Ishikawa (cell line): ENCODE measurements at regions not wholly inside any gene's neighbourhood (a gene's known extent, or its start where the extent isn't known, plus 50 kb on each side); places are given as distances from the start of the nearest gene placed in this dataset.

Experiments
- CEBPB ChIP-seq: IDR thresholded peaks from 2 replicates; pipeline ENCODE4 v1.6.1; 2012
- CREB1 ChIP-seq: IDR thresholded peaks from 2 replicates; pipeline ENCODE4 v1.6.1; 2012; ENCODE audit warnings: low read depth
- EGR1 ChIP-seq: IDR thresholded peaks from 2 replicates; pipeline ENCODE4 v1.6.1; 2012
- EP300 ChIP-seq: IDR thresholded peaks from 2 replicates; pipeline ENCODE4 v1.6.1; 2012; ENCODE audit warnings: borderline replicate concordance
- FOXM1 ChIP-seq: IDR thresholded peaks from 2 replicates; pipeline ENCODE4 v1.6.1; 2012; ENCODE audit warnings: low read depth, borderline replicate concordance
- NFIC ChIP-seq: IDR thresholded peaks from 2 replicates; pipeline ENCODE4 v1.6.1; 2012
- RAD21 ChIP-seq: IDR thresholded peaks from 2 replicates; pipeline ENCODE4 v1.6.1; 2012; ENCODE audit warnings: low read depth
- TAF1 ChIP-seq: IDR thresholded peaks from 2 replicates; pipeline ENCODE4 v1.6.1; 2012; ENCODE audit warnings: low read depth, mild to moderate bottlenecking
- TCF12 ChIP-seq: IDR thresholded peaks from 2 replicates; pipeline ENCODE4 v1.6.1; 2012; ENCODE audit warnings: low read depth
- TEAD4 ChIP-seq: IDR thresholded peaks from 2 replicates; pipeline ENCODE4 v1.6.1; 2012
- YY1 ChIP-seq: IDR thresholded peaks from 2 replicates; pipeline ENCODE4 v1.6.1; 2012; ENCODE audit warnings: low read depth
- ZBTB7A ChIP-seq: IDR thresholded peaks from 2 replicates; pipeline ENCODE4 v1.6.1; 2012; ENCODE audit warnings: low read depth
- TF ChIP-seq, protein P1 (sequence below): IDR thresholded peaks from 2 replicates; pipeline ENCODE4 v1.6.1; 2012
- TF ChIP-seq, protein P2 (sequence below): IDR thresholded peaks from 2 replicates; pipeline ENCODE4 v1.6.1; 2012; ENCODE audit warnings: low read depth, mild to moderate bottlenecking
- TF ChIP-seq, protein P3 (sequence below): IDR thresholded peaks from 2 replicates; pipeline ENCODE4 v1.6.1; 2012

DNA sequence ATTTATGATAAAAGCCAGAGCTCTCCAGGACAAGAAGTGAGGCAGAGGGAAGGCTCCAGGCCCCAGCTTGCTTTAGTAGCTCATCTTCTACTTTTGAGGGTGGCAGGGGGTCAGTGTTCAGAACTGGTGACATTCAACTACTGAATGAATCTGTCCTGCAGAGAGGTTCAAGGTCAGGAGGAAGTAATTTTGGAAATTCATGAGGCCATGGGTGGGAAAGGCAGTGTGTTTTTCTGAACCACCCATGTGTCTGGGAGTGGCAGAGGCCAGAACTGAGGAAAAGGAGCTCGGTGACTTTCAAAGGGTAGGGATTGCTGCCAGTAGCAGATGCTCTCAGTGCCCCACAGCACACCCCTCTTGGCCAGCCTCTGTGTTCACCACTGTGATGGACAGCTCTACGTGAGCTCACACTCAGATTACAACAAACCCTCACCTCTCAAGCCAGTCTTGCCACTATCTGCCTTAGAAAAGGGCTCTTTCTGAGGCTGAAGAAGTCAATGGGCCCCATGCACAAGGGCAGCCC lies 571.2 kb downstream of the RAB28 start:
- TF ChIP-seq, protein P1, sequence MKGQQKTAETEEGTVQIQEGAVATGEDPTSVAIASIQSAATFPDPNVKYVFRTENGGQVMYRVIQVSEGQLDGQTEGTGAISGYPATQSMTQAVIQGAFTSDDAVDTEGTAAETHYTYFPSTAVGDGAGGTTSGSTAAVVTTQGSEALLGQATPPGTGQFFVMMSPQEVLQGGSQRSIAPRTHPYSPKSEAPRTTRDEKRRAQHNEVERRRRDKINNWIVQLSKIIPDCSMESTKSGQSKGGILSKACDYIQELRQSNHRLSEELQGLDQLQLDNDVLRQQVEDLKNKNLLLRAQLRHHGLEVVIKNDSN = no peak
- no peak for TF ChIP-seq TCF12
- TF ChIP-seq TAF1 = no peak
- TF ChIP-seq ZBTB7A = no peak
- no peak for TF ChIP-seq TEAD4
- TF ChIP-seq, protein P2, sequence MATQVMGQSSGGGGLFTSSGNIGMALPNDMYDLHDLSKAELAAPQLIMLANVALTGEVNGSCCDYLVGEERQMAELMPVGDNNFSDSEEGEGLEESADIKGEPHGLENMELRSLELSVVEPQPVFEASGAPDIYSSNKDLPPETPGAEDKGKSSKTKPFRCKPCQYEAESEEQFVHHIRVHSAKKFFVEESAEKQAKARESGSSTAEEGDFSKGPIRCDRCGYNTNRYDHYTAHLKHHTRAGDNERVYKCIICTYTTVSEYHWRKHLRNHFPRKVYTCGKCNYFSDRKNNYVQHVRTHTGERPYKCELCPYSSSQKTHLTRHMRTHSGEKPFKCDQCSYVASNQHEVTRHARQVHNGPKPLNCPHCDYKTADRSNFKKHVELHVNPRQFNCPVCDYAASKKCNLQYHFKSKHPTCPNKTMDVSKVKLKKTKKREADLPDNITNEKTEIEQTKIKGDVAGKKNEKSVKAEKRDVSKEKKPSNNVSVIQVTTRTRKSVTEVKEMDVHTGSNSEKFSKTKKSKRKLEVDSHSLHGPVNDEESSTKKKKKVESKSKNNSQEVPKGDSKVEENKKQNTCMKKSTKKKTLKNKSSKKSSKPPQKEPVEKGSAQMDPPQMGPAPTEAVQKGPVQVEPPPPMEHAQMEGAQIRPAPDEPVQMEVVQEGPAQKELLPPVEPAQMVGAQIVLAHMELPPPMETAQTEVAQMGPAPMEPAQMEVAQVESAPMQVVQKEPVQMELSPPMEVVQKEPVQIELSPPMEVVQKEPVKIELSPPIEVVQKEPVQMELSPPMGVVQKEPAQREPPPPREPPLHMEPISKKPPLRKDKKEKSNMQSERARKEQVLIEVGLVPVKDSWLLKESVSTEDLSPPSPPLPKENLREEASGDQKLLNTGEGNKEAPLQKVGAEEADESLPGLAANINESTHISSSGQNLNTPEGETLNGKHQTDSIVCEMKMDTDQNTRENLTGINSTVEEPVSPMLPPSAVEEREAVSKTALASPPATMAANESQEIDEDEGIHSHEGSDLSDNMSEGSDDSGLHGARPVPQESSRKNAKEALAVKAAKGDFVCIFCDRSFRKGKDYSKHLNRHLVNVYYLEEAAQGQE = no peak
- TF ChIP-seq RAD21 = no peak
- TF ChIP-seq, protein P3, sequence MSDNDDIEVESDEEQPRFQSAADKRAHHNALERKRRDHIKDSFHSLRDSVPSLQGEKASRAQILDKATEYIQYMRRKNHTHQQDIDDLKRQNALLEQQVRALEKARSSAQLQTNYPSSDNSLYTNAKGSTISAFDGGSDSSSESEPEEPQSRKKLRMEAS = no peak
- no peak for TF ChIP-seq EP300
- no peak for TF ChIP-seq CEBPB
- TF ChIP-seq EGR1 = no peak

DNA sequence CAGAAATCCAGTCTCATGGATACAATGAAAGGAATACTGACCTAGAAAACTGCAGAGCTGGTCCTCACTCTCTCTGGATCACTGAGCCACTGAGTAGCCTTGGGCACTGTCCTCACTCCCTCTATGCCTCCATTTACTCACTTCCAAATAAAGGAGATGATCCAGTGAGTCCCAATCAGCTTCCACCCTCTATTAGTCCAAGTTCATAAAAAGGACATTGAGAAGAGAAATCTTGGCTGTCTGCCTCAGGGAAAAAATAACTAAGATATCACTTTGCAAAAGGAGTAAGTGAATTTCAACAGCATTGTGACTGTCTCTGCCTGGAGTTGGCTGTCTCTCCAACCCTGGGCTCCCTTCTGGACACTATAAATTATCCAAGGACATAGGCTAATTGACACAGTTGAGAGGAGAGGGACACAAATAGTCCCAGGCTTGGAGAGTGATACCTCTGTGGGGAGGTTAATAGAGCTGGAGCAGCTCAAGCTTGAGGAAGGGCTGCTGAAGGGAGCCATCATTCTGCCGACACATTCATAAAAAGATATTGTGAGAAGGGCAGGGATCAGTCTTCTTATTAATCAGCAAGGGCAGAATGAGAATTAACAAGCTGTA lies 572.3 kb downstream of the RAB28 start:
- TF ChIP-seq YY1 (no peak), EP300 (no peak), TAF1 (no peak), ZBTB7A (no peak), FOXM1 (no peak), CEBPB (no peak), EGR1 (no peak), TCF12 (no peak), RAD21 (no peak), NFIC (no peak), CREB1 (no peak), TEAD4 (no peak)
- TF ChIP-seq, protein P3 = no peak
- TF ChIP-seq, protein P2 = no peak
- TF ChIP-seq, protein P1 = no peak

DNA sequence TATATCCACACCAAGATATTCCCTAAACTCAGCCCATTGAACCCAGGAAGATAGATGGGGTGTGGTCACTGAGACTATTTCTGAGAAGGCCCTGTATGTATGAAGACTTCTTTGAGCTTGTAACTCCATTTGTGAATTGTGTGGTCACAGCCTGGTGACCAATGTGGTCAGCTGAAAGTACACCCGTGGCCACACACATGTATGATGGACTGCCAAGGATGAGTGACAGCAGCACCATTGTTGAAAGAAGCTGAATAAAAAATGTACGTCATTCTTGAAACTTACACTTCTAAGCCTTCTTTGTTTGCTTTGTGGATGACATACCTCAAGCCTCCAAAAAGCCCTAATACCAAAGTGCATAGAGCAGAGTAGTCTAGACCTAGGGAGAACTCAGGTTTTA lies 581.4 kb downstream of the RAB28 start:
- TF ChIP-seq TAF1 = no peak

DNA sequence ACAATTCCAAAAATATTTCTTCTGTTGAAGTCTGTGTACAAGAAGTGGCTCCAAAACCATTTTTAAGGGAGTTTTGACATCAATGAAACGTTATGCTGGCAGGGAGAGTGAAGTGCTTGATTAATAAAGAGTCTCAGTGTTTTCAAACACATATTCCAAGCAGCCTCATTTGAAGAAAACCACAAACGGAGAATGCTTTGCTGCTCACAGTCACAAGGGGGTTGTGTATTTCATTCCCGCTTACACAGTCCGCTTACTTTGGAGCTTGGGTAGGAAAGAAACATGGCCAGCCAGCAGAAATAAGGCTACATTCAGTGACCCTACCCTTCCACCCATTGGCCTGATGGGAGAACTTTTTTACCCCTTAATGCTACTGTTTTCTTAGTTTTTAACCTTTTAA lies 586.2 kb downstream of the RAB28 start:
- TF ChIP-seq TEAD4 (no peak), FOXM1 (no peak), RAD21 (no peak), YY1 (no peak), ZBTB7A (no peak), EP300 (no peak), CEBPB (no peak), TAF1 (no peak), NFIC (no peak), EGR1 (no peak), TCF12 (no peak), CREB1 (no peak)
- TF ChIP-seq, protein P1 = no peak
- TF ChIP-seq, protein P2 = no peak
- TF ChIP-seq, protein P3 = no peak
